Chondrocyte (in vitro differentiated cells): ENCODE measurements at regions not wholly inside any gene's neighbourhood (a gene's known extent, or its start where the extent isn't known, plus 50 kb on each side); places are given as distances from the start of the nearest gene placed in this dataset.

Experiments used
- DNase-seq: peaks from one replicate; pipeline ENCODE4 v3.0.0; 2021; ENCODE audit warnings: mixed read lengths, low spot score
- H3K27ac Mint-ChIP-seq: one replicate; pipeline ENCODE4 v1.8.0; 2021; ENCODE audit warnings: mild to moderate bottlenecking, moderate library complexity, mixed read lengths; ENCODE audit not compliant: unreplicated experiment
- H3K27me3 Mint-ChIP-seq: 2 replicates; pipeline ENCODE4 v1.8.0; 2021; ENCODE audit warnings: low read depth, mixed read lengths
- H3K36me3 Mint-ChIP-seq: 2 replicates; pipeline ENCODE4 v1.8.0; 2021; ENCODE audit warnings: low read depth, mixed read lengths
- H3K4me1 Mint-ChIP-seq: 2 replicates; pipeline ENCODE4 v1.8.0; 2021; ENCODE audit warnings: low read depth, mild to moderate bottlenecking, mixed read lengths
- H3K4me3 Mint-ChIP-seq: one replicate; pipeline ENCODE4 v1.8.0; 2021; ENCODE audit warnings: mild to moderate bottlenecking, moderate library complexity, mixed read lengths; ENCODE audit not compliant: unreplicated experiment
- H3K9me3 Mint-ChIP-seq: 2 replicates; pipeline ENCODE4 v1.8.0; 2021; ENCODE audit warnings: low read depth, mixed read lengths
- TF ChIP-seq, protein P1 (sequence below): fragments of 200-600 bp; sonication (generic); IDR thresholded peaks from 2 replicates; pipeline ENCODE4 v1.5.0; 2021; ENCODE audit warnings: antibody characterized with exemption, mild to moderate bottlenecking, moderate library complexity

GRCh38 chr5:124871303-124871702 is 124.9 kb upstream of the ZNF608 start:
- Mint-ChIP-seq H3K36me3 (no peaks in the 10 kb centered on the region), H3K4me1 (peaks cover 65% of the 10 kb centered on the region)
- DNase-seq = no peak

DNA sequence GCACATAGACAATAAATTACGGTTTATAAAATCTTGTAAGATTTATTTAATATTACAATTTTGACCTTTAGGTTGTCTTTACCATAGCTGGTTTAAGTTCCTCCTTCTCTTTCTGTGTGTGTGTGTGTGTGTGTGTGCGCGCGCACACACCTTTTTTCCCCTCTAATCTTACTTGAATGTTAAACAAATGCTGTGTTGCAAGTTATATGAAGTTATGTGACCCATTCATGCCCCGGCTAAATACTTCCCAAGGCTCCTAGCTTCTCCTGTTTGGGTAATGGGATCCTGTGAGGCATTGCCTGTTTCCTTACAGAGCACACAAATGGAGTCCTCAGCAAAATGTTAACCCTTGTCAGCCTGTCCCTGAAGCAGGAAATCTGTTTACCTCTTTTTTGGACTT is 125.6 kb upstream of the ZNF608 start:
- TF ChIP-seq, protein P1, sequence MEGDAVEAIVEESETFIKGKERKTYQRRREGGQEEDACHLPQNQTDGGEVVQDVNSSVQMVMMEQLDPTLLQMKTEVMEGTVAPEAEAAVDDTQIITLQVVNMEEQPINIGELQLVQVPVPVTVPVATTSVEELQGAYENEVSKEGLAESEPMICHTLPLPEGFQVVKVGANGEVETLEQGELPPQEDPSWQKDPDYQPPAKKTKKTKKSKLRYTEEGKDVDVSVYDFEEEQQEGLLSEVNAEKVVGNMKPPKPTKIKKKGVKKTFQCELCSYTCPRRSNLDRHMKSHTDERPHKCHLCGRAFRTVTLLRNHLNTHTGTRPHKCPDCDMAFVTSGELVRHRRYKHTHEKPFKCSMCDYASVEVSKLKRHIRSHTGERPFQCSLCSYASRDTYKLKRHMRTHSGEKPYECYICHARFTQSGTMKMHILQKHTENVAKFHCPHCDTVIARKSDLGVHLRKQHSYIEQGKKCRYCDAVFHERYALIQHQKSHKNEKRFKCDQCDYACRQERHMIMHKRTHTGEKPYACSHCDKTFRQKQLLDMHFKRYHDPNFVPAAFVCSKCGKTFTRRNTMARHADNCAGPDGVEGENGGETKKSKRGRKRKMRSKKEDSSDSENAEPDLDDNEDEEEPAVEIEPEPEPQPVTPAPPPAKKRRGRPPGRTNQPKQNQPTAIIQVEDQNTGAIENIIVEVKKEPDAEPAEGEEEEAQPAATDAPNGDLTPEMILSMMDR = no peak
- Mint-ChIP-seq H3K36me3 (no peaks in the 10 kb centered on the region), H3K27me3 (no peaks in the 10 kb centered on the region), H3K4me1 (peaks cover 57% of the 10 kb centered on the region), H3K9me3 (no peaks in the 10 kb centered on the region), H3K27ac (no peak overlapping the region), H3K4me3 (no peak overlapping the region)
- no peak for DNase-seq

More at GRCh38 chr5:124871303-124871702, 124.9 kb upstream of the ZNF608 start:
- TF ChIP-seq, protein P1 = no peak
- Mint-ChIP-seq H3K27me3 (no peaks in the 10 kb centered on the region), H3K9me3 (no peaks in the 10 kb centered on the region), H3K4me3 (no peak overlapping the region), H3K27ac (no peak overlapping the region)

DNA sequence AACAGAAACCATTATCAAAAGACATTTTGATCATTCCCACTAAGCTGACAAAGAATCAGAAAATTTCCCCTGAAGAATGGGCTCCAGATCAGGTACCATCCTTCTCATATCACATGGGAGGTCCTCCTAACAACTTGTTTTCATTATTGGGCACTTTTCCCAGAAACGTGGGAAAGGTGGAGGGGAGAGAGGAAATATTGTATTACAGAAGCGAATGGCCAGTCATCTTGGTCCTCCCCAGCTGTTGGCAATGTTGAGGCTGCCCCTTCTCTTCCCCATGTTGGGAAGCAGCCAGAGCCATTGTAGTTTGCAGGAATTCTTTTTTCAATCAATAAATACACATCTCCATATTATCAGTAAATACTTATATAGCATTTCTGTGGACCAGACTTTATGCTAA is 126.2 kb upstream of the ZNF608 start:
- H3K27me3 Mint-ChIP-seq = no peaks in the 10 kb centered on the region

DNA sequence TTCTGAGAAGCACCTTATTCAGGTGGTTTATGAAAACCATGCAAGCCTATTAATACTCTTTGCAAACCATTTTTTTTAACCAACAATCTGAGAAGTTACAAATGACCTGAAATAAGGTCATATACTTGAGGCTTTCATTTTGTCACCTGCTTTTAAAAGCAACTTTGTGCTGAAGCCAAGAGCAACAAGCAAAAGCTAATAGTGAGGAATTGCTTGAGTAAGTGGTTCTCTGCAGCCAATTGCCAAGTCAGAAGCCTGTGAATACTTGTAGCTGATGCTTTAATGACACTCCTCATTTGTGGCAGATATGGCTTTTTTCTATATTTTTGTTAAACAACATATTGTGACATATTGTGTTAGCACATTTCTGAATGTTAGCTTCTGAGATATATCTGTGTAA is 126.7 kb upstream of the ZNF608 start:
- H3K27me3 Mint-ChIP-seq = no peaks in the 10 kb centered on the region
- H3K4me3 Mint-ChIP-seq = no peak overlapping the region
- TF ChIP-seq, protein P1 = no peak
- no peaks in the 10 kb centered on the region for H3K36me3 Mint-ChIP-seq
- no peak overlapping the region for H3K27ac Mint-ChIP-seq
- DNase-seq = no peak
- no peaks in the 10 kb centered on the region for H3K9me3 Mint-ChIP-seq
- H3K4me1 Mint-ChIP-seq = peaks cover 46% of the 10 kb centered on the region

More for the DNA sequence above, 126.2 kb upstream of the ZNF608 start:
- Mint-ChIP-seq H3K9me3 (no peaks in the 10 kb centered on the region), H3K4me3 (no peak overlapping the region), H3K36me3 (no peaks in the 10 kb centered on the region), H3K4me1 (peaks cover 52% of the 10 kb centered on the region), H3K27ac (no peak overlapping the region)
- DNase-seq = no peak
- TF ChIP-seq, protein P1 = no peak

GRCh38 chr5:124873713-124874112 is 127.3 kb upstream of the ZNF608 start:
- Mint-ChIP-seq H3K36me3 (no peaks in the 10 kb centered on the region), H3K27ac (no peak overlapping the region), H3K4me3 (no peak overlapping the region), H3K27me3 (no peaks in the 10 kb centered on the region), H3K4me1 (peaks cover 41% of the 10 kb centered on the region), H3K9me3 (no peaks in the 10 kb centered on the region)
- TF ChIP-seq, protein P1 = no peak
- no peak for DNase-seq
